NB4 (cell line): ENCODE measurements at regions not wholly inside any gene's neighbourhood (a gene's known extent, or its start where the extent isn't known, plus 50 kb on each side); places are given as distances from the start of the nearest gene placed in this dataset.

ENCODE experiments used
- DNase-seq: peaks from one replicate; pipeline ENCODE4 v3.0.0; 2010; ENCODE audit warnings: low read depth
- H3K4me3 ChIP-seq: one replicate; pipeline ENCODE4 v1.5.1; 2011; ENCODE audit warnings: mild to moderate bottlenecking, low read depth, low read length, moderate library complexity
- CTCF ChIP-seq: IDR thresholded peaks from one replicate; pipeline ENCODE4 v1.5.1; 2012; ENCODE audit warnings: low read depth, low read length
- MAX ChIP-seq: IDR thresholded peaks from 2 replicates; pipeline ENCODE4 v1.6.1; 2011; ENCODE audit warnings: low read depth, low read length
- MYC ChIP-seq: IDR thresholded peaks from 2 replicates; pipeline ENCODE4 v1.6.1; 2011; ENCODE audit warnings: low read depth, low read length
- POLR2A ChIP-seq: IDR thresholded peaks from 2 replicates; pipeline ENCODE4 v1.6.1; 2011; ENCODE audit warnings: mild to moderate bottlenecking; ENCODE audit not compliant: insufficient read length; ENCODE audit errors: extremely low read depth

- H3K4me3 ChIP-seq: no peak overlapping the region
- no peak for DNase-seq
- TF ChIP-seq CTCF: no peak
- no peak for TF ChIP-seq POLR2A
- TF ChIP-seq MYC: no peak
- no peak for TF ChIP-seq MAX
These were observed 730.9 kb upstream of the TYRP1 start for GRCh38 chr9:11962327-11962726.

GRCh38 chr9:11966786-11967185, 726.4 kb upstream of the TYRP1 start:
- H3K4me3 ChIP-seq: no peak overlapping the region
- no peak for TF ChIP-seq CTCF
- no peak for TF ChIP-seq POLR2A
- TF ChIP-seq MAX: no peak
- TF ChIP-seq MYC: no peak
- DNase-seq: no peak

GRCh38 chr9:11968631-11969030, 724.6 kb upstream of the TYRP1 start:
- no peak for DNase-seq
- H3K4me3 ChIP-seq: no peak overlapping the region
- TF ChIP-seq MAX (no peak), CTCF (no peak), POLR2A (no peak), MYC (no peak)

GRCh38 chr9:11973011-11973410, 720.2 kb upstream of the TYRP1 start:
- no peak for DNase-seq
- no peak for TF ChIP-seq MYC
- TF ChIP-seq MAX: no peak
- no peak for TF ChIP-seq CTCF
- TF ChIP-seq POLR2A: no peak
- H3K4me3 ChIP-seq: no peak overlapping the region

GRCh38 chr9:11973511-11973910, 719.7 kb upstream of the TYRP1 start:
- TF ChIP-seq CTCF (no peak), MYC (no peak), MAX (no peak), POLR2A (no peak)
- H3K4me3 ChIP-seq: no peak overlapping the region
- DNase-seq: no peak

GRCh38 chr9:11992866-11993265, 700.3 kb upstream of the TYRP1 start:
- DNase-seq: peak; percentile 21
- TF ChIP-seq MYC (no peak), MAX (no peak), CTCF (no peak), POLR2A (no peak)
- H3K4me3 ChIP-seq: no peak overlapping the region
